COR-L47 (cell line): ENCODE measurements at regions not wholly inside any gene's neighbourhood (a gene's known extent, or its start where the extent isn't known, plus 50 kb on each side); places are given as distances from the start of the nearest gene placed in this dataset.

ENCODE experiments used
- DNase-seq: peaks from one replicate; lab custom pipeline; 2025; lab: John Stamatoyannopoulos, UW

DNA sequence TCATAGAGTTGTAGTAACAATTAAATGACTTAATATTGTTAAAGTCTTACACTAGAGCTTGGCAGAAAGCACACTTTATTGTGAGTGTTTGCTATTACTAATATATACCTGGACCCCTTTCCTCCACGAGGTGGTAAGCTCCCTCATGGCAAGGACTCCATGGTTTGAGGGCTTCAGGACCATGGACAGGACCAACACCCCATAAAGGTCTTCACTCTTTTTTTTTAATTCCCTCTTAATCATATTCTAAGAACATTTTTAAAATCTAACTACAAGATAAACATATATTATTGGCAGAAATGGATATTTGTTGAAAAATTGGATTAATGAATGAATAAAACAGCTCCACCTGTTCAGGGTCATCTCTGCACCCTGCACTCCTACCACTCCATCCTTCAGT is 154.5 kb downstream of the CBLN1 start:
- no peak for DNase-seq

DNA sequence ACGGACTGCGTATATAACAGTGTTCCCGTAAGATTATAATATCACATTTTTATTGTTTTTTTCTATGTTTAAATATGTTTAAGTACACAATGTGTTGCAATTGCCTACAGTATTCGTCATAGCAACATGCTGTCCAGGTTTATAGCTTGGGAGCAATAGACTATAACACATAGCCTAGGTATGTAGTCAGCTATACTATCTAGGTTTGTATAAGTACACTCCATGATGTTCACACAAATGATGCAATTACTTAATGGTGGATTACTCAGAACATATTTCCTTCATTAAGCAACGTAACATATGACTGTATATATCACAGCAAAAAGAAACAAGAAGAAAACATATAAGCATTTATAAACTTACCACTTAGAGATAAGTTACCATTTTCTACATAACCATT is 160.0 kb downstream of the CBLN1 start:
- DNase-seq, result no peak

DNA sequence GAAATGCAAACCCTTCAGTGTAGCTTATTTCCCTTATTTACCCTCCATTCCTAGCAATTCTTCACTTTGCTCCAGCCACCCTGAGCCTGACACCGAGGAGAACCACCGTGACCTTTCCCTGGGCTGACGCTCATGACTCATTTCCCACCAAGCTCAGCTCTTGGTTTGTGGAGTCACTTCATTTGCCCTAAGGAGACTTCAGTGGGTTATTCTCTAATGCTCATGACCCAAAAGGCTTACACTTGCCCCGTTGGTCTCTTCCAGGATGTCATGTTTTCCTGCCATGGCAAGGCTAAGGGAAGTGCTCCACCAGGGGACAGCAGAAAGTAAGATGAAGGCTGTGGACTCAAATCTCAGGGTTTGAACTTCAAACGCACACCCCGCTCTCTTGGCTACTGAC is 161.0 kb downstream of the CBLN1 start:
- no peak for DNase-seq

DNA sequence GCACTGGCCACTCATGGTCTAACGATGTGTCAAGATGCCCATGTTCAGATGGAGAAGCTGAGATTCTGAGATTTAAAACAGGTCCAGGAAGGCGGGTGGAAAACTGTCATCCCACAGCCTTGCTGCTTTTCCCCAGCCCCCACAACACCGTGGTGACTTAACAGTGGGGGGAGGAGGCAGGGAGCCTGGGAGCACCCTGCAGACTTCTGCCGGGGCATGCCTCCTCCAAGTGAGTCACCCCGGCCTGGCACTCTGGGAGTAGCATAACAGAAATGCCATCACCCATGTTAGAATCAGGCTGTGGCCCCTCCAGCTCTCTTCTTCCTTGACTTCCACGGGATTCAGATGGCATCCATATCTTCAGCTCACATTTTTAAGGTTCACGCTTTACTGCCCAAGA is 164.8 kb downstream of the CBLN1 start:
- DNase-seq, result no peak

DNA sequence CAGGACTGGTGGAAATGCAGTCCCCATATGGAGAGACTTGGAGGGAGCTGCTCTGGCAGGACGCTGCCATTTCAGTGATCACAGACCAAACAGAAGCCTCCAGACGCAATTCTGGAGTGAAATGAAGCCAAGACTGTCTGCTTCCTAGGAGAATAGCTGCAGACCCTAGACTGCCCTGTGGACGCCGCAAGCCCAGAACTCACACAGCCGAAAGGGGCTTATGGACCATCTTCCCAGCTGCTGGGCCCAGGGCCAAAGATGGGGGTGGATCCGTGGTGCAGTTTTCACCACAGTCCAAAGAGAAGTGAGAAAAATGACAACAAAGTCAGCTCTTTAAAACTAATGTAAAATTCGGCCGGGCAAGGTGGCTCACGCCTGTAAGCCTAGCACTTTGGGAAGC is 165.7 kb downstream of the CBLN1 start:
- no peak for DNase-seq

DNA sequence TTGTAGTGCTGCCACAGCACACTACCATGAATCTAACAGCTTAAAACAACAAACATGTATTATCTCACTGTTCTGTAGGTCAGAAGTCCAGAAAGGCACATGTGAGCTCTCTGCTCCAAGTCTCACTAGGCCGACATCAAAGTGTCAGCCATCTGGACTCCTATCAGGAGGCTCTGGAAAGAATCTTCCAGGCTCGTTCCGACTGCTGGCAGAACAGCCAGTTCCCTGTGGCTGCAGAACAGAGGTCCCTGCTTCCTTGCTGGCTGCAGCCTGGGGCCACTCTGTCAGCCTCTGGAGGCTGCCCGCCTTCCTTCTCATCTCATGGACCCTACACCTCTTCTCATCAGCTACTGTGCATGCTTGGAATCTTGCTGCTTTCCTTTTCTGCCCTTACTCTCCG is 168.9 kb downstream of the CBLN1 start:
- DNase-seq, result no peak

DNA sequence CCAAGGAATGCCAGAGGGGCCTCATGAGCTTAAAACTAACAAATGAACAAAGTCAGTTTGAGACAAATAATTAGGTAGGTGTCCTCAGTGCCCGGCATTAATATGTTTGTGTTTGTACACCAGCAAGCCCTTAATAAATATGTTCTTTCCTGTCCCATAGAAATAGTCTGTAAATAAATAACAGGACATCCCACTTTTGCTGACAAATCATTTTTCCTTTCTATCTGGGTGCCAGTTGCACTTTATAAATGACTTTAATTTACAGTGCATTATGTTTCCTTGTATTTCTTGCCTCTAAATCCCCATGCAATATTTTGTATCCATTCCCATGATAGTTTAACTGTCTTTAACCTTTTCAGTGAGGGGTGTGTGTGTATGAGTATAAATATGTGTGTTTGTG is 170.3 kb downstream of the CBLN1 start:
- DNase-seq, result no peak

DNA sequence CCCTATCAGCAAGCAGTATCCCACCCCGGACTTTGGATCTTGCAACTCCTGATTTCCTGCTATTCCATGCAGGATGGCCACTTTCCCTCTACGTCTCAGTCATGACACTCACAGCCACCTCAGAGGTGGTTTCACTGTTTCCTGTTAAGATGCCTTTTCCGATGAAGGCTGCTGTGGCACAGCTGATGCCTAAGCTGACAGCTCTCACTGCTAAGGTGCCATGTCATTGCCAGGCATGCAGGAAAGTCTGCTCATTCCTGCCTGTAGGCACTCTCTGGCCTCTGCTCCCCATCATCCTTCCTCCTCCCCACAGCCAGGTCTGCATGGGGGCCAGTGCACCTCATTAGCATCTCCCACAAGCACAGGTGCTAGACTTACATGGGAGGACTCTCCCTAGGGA is 173.0 kb downstream of the CBLN1 start:
- no peak for DNase-seq

DNA sequence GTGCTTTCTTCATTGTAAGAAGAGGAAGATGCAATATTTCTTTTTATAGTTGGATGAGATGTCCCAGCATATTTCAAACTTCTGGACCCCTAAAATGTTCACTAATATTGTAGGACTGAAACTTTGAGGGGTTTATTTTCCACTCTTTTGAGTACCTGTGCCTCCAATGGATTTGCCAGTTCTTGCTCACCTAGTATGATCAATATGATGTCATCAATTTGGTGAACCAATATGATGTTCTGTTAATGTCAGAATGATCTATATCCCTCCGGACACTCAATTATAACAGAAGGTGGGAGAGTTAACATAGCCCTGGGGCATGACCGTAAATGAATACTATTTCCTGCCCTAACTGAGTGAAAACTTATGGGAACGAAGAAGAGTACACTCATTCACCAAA is 178.3 kb downstream of the CBLN1 start:
- DNase-seq, result no peak

DNA sequence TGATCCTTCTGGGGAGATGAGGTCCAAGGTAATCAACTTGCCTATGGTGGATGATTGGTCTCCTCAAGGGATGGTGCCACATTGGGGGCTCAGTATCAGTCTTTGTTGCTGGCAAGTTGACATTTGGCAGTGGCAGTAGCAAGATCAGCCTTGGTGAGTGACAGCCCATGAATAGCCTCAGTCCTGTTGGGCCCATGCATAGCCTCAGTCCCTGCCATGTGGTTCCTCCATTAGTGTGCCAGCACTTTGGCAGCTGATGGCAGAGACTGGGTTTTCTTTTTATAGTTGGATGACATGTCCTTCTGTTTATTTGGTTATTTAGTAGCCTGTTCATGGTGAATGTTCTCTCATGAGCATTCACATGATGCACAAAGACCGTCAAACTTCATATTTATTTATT is 179.6 kb downstream of the CBLN1 start:
- DNase-seq, result no peak

DNA sequence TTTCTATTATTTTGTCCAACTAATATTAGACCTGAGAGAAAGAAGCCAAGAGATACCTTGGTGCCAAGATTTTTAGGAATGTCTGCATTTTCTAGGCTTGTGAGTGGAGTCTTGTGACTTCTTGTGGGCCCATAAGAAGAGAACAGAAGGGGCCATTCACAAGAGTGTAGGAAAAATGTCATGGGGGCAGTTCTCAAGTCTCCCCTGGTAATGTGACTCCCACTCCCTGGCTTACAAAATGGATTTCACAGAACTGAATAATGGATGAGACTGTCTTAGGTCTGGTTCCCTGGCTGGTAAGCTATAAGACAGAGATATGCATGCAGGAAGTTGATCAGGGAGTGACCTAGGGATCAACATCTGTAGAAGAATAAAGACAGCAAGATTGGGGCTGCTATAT is 181.3 kb downstream of the CBLN1 start:
- no peak for DNase-seq

DNA sequence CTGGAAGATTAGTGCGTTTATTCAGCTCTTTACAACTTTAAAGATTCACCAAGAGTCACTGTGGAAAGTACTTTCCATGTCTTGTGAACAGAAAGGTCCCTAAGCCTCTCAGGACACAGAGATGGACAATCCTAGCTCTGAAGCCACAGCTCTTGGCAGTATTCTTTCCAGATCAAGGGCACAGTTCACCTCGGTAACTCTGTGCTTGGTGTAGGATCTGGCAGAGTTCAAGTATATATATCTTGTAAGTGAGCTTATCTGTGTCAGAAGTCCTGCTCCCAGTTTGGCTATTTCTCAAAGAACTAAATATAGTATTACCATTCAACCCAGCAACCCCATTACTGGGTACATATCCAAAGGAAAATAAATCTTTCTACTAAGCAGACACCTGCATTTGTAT is 183.7 kb downstream of the CBLN1 start:
- DNase-seq, result no peak

DNA sequence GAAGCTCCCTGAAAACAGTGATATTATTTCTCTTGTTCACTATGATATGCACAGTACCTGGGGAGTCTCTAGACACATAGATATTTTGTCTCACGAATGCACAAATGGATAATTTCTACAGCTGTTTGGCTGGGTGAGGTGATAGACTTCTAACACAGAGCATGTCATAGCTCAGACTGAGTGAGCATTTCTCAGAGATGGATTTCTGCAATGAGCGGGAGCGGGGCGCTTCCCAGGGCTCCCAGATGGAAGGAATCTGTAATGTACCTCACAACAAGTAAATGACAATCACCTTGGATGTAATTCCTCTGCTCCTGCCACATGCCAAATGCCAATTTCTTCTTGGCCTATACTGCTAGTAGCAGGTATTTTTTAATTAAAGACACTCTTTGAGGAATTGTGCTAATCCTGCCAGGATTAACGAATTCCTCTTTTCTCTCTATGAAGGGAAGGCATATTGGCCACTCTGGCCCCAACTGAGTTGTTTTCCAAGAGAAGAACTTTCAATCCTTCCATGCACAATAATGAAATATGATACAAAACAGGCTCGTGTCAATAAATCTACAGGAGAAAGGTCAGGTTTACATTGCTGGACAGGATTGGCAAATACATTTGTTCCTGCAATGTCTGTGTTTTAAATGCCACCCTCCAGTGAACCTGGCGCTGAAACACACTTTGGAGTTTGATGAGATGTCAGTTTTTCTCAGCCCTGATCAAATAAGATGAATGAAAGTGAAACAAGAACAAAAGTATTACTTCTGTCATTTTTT is 185.3 kb downstream of the CBLN1 start:
- DNase-seq, result no peak

DNA sequence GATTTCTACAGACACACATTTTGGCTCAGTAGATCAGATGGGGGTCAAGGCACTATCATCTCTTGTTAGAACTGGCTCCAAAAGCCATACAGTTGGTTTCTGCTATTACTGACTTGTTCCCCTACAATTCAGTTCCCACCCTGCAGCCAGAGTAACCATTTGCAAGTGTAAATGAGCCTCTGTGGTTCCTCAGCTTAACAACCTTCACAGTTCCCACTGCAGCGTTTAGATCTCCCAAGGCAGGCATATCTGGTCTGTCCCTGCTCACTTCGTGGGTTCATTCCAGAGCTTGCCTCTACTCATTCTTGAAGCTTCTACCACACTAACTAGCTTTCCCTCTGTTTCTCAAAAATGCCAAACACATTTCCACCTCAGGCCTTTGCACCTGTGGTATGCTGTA is 186.1 kb downstream of the CBLN1 start:
- DNase-seq, result no peak

DNA sequence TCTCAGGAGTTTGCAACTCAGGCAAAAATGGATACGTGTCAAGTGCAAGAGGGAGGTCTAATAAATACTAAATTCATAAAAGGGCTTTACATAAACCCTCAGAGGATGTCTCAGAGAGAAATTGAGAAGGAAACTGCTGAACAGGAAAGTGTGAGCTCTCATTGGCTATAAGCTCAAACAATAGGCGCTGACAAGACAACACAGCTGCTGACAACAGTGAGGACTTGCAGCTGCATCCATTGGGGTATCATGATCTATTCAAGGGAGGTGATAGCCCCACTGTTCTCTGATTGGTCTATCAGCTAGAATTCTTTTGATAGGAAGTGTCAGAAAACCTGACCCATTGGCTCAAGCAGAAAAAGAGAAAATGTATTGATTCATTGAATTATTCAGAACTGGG is 187.2 kb downstream of the CBLN1 start:
- DNase-seq, result no peak

DNA sequence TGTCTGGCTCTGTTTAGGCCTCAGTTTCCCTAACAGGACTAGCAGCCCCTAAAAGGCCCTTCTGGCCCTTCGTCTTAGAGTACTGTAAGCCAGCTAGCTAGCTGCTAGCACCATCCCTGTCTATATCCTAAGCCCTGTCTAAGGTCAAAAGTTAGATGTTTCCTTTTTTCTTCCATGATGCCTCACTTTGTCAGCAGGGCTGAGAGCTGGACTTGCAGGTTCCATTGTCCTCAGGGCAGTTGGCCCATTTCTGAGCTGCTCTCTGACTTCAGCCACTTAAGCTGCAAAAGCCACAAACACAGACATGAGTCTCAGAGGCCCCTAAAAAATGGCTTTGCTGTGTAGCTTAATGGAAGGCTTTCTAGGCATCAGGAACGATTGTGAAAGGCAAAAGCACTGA is 187.7 kb downstream of the CBLN1 start:
- no peak for DNase-seq

DNA sequence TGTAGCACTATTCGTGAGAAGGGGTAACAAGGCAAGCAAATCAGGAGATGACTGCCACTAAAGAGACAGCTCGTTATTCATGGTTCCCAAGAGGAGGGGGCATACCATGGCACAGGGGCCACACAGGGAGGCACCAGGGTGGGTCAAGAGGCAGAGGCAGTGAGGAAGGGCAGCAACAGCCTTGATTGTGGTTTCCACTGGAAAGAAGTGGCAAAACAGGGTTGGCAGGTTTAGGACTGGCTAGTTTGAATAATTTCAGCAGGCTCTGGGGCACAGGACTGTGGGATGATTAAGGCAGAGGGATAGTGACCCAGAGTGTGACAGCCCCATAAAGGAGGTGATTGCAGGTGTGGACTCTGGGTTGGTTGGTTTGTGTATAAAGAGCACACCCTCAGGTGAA is 188.9 kb downstream of the CBLN1 start:
- DNase-seq, result no peak

DNA sequence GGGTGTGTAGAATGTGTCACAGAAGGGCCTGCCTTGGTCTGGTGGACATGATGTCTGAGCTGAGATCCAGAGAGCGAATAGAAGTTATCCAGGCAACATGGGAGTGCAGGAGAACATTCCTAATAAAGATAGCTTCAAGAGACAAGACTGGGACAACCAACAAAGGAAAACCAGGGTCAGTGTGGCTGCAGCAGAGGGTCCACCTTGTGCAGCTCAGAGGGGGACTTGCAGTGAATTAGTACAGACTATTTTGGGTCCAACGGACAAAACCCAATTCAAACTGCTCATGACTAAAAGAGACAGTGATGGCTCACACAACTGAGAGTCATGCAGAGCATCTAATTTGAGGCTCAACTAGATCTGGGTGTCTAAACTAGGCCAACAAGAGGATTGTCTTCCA is 192.1 kb downstream of the CBLN1 start:
- no peak for DNase-seq

DNA sequence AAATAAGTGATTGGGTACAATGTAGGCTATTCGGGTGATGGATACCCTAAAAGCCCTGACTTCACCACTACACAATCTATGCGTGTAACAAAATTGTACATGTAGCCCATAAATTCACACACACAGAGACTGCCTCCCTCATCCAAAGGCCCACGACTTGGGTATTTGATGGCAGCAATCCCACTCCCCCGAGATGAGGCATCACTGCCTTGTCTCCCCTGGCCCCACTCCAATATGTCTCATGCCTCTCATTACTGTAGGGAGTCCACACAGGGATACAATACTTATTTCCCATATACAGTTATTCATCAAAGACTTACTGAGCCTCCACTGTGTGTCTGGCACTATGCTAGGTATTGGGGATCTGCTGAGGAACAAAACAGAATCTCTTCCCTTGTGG is 192.6 kb downstream of the CBLN1 start:
- no peak for DNase-seq

DNA sequence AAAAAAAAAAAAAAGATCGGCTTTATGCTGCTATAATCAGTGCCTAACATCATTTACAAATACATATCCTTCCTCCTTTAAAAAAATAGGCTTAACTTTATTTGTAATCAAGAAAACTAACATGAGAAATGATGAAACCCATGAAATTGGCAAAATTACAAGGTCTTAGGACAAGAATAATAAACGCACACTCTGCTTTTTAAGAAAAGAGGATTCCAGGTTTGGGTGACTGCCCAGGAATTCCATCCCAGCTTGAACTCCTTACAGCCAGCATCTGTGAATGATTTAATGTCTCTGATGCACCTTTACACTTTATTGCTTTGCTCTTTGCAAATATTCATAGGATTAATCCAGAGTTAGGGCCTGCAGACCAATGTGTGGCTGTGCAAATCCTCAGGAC is 196.0 kb downstream of the CBLN1 start:
- DNase-seq, result no peak

DNA sequence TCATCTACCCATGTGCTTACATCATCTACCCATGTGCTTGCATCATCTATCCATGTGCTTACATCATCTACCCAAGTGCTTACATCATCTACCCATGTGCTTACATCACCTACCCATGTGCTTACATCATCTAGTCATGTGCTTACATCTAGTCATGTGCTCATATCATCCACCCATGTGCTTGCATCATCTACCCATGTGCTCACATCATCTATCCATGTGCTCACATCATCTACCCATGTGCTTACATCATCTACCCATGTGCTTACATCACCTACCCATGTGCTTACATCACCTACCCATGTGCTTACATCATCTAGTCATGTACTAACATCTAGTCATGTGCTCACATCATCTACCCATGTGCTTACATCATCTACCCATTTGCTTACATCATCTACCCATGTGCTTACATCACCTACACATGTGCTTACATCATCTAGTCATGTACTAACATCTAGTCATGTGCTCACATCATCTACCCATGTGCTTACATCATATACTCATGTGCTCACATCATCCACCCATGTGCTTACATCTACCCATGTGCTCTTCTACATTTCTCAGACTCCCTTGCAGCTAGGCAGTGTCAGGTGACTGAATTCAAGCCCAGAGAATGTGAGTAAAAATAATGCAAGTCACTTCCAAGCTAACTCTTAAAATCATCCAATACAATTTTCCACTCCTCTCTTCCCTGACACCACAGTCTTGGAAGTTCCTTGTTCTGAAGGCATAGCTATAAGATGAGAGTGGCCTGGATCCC is 196.8 kb downstream of the CBLN1 start:
- no peak for DNase-seq

DNA sequence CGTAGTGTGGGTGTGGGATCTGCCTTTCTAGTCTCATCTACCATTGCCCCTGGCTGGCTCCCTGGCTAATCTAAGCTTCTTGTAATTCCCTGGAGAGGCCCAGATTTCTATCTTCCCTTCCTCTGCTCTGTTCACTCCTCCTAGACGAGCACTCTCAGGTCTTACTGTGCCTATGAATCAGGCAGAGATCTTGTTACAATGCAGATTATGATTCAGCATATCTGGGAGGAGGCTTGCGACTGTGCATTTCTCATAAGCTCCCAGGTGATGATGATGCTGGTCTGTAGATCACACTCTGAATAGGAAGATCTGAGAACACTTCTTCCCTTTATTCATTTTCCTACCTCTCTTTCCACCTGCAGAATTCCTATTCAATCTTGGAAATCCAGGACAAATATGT is 200.1 kb downstream of the CBLN1 start:
- DNase-seq, result no peak

DNA sequence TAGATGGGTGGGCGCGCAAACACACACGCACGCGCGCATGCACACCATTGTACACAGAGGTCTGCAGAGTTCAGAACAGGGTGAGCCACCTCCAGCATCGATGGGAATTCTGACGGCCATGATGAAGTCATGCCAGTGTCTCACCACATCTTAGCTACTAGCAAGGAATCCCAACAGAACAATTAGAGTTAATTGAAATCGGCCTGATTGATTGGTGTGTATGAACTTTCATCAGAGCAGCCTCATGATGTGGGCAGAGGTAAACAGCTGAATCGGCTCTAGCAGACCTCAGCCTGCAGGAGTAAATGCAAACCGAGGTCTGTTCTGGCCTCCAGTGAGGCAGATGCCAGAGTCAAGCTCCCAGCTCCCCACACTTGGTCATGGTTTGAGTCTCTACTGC is 200.6 kb downstream of the CBLN1 start:
- no peak for DNase-seq

DNA sequence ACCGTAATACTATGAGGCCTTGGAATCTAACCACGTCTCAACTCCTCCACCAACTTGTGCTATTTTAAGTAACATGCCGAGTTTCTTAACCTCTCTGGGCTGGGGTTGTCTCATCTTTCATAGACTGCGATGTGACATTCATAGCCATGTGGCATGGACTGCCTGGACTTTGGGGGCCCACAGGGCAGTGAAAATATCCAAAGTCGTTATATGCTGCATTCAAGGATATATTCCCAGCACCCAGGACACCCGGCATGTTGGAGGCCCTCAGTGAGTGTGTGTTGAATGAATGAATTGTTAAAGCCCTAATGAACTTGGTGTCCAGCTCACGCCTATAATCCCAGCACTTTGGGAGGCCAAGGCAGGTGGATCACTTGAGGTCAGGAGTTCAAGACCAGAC is 203.1 kb downstream of the CBLN1 start:
- no peak for DNase-seq
